GM12873 (cell line): ENCODE measurements at regions not wholly inside any gene's neighbourhood (a gene's known extent, or its start where the extent isn't known, plus 50 kb on each side); places are given as distances from the start of the nearest gene placed in this dataset.

Experiments
- TF ChIP-seq, protein P1 (sequence below): IDR thresholded peaks from 2 replicates; pipeline ENCODE4 v1.5.1; 2012; ENCODE audit warnings: low read depth, mild to moderate bottlenecking, moderate library complexity, low read length, control low read depth; ENCODE audit not compliant: insufficient read depth; ENCODE audit errors: missing control alignments

DNA sequence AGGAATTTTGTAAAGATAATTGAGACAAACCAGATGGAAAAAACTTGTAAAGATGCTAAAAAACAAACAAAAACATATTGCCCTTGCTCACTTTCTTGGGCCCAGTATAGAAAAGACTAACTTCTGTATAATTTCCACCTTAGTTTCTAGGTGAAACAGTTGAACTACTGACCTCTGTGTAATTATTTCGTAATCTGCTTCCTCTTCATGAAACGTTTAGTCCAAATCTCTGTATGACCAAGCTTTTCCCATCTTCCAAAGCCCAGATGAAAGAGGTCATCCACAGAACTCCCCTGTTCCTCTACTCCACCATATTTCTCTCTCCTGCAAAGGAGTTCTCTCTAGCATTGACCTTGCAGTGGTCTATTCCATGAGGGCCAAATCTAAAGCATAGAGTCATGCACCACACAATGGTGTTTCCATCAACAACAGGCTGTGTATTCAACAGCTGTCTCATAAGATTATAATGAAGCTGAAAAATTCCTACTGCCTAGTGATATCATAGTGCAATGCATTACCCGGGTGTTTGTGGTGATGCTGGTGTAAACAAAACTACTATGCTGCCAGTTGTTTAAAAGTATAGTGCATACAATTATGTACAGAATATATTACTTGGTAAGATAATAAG is 647.6 kb downstream of the TNS3 start:
- TF ChIP-seq, protein P1, sequence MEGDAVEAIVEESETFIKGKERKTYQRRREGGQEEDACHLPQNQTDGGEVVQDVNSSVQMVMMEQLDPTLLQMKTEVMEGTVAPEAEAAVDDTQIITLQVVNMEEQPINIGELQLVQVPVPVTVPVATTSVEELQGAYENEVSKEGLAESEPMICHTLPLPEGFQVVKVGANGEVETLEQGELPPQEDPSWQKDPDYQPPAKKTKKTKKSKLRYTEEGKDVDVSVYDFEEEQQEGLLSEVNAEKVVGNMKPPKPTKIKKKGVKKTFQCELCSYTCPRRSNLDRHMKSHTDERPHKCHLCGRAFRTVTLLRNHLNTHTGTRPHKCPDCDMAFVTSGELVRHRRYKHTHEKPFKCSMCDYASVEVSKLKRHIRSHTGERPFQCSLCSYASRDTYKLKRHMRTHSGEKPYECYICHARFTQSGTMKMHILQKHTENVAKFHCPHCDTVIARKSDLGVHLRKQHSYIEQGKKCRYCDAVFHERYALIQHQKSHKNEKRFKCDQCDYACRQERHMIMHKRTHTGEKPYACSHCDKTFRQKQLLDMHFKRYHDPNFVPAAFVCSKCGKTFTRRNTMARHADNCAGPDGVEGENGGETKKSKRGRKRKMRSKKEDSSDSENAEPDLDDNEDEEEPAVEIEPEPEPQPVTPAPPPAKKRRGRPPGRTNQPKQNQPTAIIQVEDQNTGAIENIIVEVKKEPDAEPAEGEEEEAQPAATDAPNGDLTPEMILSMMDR, result no peak

DNA sequence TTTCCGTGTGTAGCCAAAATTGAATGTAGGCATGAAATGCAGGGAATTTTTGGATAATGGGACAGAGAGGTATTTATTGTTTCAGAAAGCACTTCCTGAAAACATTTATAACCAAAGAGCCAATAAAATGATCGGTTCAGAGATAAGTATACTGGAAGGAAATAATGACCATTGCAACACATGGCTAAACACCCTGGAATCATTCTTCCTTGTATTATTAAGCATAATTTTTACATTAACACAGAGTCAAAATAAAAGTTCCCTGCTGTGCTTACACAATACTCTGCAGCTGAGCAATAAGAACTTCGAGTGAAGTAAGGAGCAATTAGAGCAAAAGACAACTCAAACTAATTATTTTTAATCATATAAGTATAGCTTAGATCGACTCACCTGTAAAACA is 648.3 kb downstream of the TNS3 start:
- TF ChIP-seq, protein P1, result no peak

DNA sequence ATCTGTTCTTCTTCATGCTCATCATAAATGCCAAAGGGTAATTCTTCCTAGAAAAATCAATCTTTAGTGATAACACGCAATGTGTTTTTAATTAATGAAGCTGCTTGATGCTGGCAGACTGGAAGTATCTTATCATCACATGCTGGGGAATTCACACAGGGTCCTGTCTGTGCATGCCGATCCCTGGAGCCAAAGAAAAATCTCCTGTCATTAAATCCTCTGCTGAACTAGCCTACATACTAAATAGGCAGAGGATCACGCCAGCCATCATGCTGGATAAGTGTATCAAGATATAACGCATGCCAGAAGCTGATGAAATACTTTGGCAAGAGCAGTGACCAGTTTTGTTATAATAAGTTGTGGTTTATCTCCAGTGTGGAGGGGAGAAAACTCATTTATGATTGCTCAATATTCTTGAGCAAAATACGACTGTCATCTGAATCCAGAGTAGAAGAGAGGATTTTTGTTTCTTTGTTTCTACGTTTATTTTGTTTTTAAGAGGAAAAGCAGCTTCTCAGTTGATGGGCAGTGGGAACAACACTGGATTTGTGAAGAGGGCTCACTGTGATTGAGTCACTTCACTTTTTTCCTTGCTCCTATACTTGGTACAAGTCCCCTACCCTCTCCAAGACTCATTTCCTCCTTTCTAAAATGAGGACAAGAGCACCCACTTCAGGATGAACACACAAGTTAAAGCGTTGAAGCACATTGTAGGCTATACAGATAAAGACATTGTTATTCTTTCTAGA is 649.1 kb downstream of the TNS3 start:
- TF ChIP-seq, protein P1, result no peak

DNA sequence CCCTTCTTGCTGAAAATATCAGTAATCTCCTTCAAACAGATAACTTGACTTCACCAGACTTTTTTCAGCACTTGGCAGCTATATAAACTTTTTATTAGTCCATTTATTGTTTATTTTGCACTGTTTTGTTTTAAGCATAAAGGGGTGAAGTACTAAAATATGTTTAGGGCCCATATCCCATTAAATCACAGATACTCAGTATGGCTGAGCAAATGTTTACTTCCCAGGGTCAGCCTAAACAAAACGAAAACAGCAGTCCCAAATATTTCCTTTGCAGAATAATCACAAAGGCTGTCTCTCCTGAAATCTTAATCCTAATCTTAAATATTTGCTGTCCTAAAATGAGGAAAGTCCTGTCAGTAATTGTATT is 649.6 kb downstream of the TNS3 start:
- TF ChIP-seq, protein P1, result no peak

DNA sequence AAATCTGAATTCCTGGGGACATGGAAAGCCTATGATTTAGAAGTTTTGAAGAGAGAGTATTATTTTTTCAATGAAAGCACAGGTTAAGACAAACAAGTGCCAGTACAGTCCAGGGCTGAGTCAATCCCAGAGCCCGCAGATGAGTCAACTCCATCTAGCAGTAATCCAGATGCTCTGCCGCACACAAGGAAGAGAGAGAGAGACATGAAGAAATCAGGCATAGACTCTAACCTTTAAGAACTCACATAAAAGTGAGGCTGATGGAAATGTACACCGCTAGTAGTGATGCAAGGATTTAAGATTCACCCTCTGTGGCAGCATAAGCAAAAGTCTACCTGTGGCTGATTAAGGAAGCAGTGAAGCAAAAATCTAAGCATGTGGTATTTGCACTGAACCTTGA is 651.5 kb downstream of the TNS3 start:
- TF ChIP-seq, protein P1, result no peak

DNA sequence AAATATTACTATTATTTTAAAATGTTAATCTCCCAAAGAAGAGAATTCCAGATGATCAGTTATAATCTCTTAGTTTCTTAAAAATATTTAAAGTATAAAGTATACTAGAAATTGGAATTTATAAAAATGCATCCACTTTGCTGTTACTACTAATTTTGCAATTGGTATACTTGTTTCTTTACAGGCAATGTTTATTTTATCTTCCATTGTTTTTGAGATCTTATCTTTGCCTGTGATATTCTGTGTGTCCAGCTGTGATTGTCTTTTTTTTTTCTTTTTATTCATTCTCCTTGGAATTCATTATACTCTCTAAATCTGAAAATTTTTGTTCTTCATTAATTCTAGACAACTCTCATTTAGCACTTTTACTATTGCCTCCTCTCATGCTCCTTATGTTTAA is 652.6 kb downstream of the TNS3 start:
- TF ChIP-seq, protein P1, result no peak

DNA sequence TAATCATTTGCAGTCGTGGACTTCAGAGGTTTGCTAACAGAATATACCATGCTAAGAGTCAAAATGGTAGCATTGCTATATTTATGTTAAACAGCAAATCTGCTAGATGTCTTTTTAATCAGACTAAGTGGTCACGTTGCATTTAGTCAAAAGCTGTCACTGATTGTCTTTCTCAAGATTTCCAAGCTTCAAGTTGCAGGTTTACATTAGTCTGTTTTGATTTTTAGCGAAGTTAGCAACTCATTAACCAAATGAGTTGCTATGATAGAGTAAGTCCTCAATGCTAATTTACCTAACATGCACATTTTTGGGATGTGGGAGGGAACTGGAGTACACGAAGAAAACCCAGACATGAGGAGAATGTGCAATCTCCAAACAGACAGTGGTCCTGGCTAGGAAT is 653.2 kb downstream of the TNS3 start:
- TF ChIP-seq, protein P1, result no peak
